Esophagus muscularis mucosa (tissue), 4 donors: ENCODE measurements at regions not wholly inside any gene's neighbourhood (a gene's known extent, or its start where the extent isn't known, plus 50 kb on each side); places are given as distances from the start of the nearest gene placed in this dataset.

Experiments used
- EP300 ChIP-seq: sonication (generic); formaldehyde crosslinking; IDR thresholded peaks from one replicate; pipeline ENCODE4 v1.6.1; 2017; ENCODE audit warnings: antibody characterized with exemption
- POLR2AphosphoS5 ChIP-seq, 2 donors: sonication (generic); formaldehyde crosslinking; IDR thresholded peaks; one replicate each; pipeline ENCODE4 v1.6.1; 2017; ENCODE audit warnings: antibody characterized with exemption in 2 of 2
- TF ChIP-seq, protein P1 (sequence below), 3 experiments: fragments of 200-600 bp in 2 of 3; fragments of 450-650 bp in 1 of 3; sonication (generic) in 2 of 3; IDR thresholded peaks; one replicate each; pipeline ENCODE4 v1.5.1; 2017 to 2019; ENCODE audit warnings: antibody characterized with exemption in 3 of 3, mild to moderate bottlenecking in 2 of 3, moderate library complexity in 1 of 3

DNA sequence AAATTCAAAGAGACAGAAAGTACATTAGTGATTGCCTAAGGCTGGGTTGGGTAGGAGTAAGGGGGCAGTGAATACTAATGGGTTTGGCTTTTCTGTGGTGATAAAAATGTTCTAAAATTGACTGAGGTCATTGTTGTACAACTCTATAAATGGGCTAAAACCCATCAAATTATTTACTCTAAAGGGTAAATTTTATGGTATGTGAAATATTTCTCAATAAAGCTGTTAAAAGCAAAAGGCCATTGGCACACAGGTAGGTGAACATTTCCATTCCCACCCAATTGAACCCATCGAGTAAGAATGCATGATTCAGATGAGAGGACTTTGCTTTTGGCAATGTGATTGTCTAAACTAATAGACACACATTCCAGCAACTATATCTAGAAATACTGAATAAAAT lies 579.4 kb downstream of the GATA3 start:
- TF ChIP-seq EP300 (no peak), POLR2AphosphoS5 (IDR thresholded peaks at IDR 0.05) (no peak)
- TF ChIP-seq, protein P1, sequence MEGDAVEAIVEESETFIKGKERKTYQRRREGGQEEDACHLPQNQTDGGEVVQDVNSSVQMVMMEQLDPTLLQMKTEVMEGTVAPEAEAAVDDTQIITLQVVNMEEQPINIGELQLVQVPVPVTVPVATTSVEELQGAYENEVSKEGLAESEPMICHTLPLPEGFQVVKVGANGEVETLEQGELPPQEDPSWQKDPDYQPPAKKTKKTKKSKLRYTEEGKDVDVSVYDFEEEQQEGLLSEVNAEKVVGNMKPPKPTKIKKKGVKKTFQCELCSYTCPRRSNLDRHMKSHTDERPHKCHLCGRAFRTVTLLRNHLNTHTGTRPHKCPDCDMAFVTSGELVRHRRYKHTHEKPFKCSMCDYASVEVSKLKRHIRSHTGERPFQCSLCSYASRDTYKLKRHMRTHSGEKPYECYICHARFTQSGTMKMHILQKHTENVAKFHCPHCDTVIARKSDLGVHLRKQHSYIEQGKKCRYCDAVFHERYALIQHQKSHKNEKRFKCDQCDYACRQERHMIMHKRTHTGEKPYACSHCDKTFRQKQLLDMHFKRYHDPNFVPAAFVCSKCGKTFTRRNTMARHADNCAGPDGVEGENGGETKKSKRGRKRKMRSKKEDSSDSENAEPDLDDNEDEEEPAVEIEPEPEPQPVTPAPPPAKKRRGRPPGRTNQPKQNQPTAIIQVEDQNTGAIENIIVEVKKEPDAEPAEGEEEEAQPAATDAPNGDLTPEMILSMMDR (IDR thresholded peaks at IDR 0.05): no peak
